Natural killer cell (primary cell): ENCODE measurements at regions not wholly inside any gene's neighbourhood (a gene's known extent, or its start where the extent isn't known, plus 50 kb on each side); places are given as distances from the start of the nearest gene placed in this dataset.

Experiments used
- ATAC-seq, 3 donors: fragments of 150-1000 bp in 2 of 3; fragments of 200-7000 bp in 1 of 3; cut with Tn5 transposase; 1 replicate in 1 of 3; 2 replicates in 2 of 3; pipeline ENCODE4 v1.10.0; 2021; ENCODE audit warnings: mild to moderate bottlenecking in 2 of 3, moderate library complexity in 2 of 3
- DNase-seq, 2 donors: peaks; one replicate each; pipeline versions ENCODE4 v3.0.0 to v3.0.0-alpha.2; 2013 to 2021; ENCODE audit warnings: mixed read lengths in 1 of 2
- H3K27ac ChIP-seq: one replicate; pipeline ENCODE4 v1.5.1; 2013; ENCODE audit warnings: mild to moderate bottlenecking, low read length
- H3K27me3 ChIP-seq: one replicate; pipeline ENCODE4 v1.6.1; 2013; ENCODE audit warnings: low read length; ENCODE audit not compliant: control insufficient read depth, insufficient read depth
- H3K36me3 ChIP-seq: one replicate; pipeline ENCODE4 v1.6.1; 2013; ENCODE audit warnings: low read length; ENCODE audit not compliant: control insufficient read depth, insufficient read depth
- H3K4me1 ChIP-seq: one replicate; pipeline ENCODE4 v1.6.1; 2013; ENCODE audit warnings: low read length; ENCODE audit not compliant: control insufficient read depth, insufficient read depth
- H3K4me3 ChIP-seq: one replicate; pipeline ENCODE4 v1.5.1; 2013; ENCODE audit warnings: low read length
- H3K9me3 ChIP-seq: one replicate; pipeline ENCODE4 v1.6.1; 2013; ENCODE audit warnings: low read length; ENCODE audit not compliant: control insufficient read depth, insufficient read depth
- H3K27ac Mint-ChIP-seq, 2 donors: one replicate each; pipeline ENCODE4 v1.8.0; 2022; ENCODE audit warnings: mild to moderate bottlenecking in 2 of 2, mixed read lengths in 2 of 2, moderate library complexity in 1 of 2
- H3K27me3 Mint-ChIP-seq, 2 donors: one replicate each; pipeline ENCODE4 v1.8.0; 2022; ENCODE audit warnings: low read depth in 2 of 2, mixed read lengths in 2 of 2
- H3K36me3 Mint-ChIP-seq: one replicate; pipeline ENCODE4 v1.8.0; 2022; ENCODE audit warnings: mixed read lengths
- H3K4me1 Mint-ChIP-seq, 2 donors: one replicate each; pipeline ENCODE4 v1.8.0; 2022; ENCODE audit warnings: mixed read lengths in 2 of 2
- H3K4me3 Mint-ChIP-seq: one replicate; pipeline ENCODE4 v1.8.0; 2022; ENCODE audit warnings: mild to moderate bottlenecking, moderate library complexity, mixed read lengths
- H3K9me3 Mint-ChIP-seq, 2 donors: one replicate each; pipeline ENCODE4 v1.8.0; 2022; ENCODE audit warnings: mixed read lengths in 2 of 2
- WGBS: methylation state at CpG from one replicate; pipeline ENCODE4 v1.1.7; 2013; ENCODE audit warnings: missing lambda C conversion rate; ENCODE audit not compliant: insufficient coverage; 5-methylcytosine and 5-hydroxymethylcytosine counted together
- intact Hi-C: fragments of 100-400 bp; cut with micrococcal nuclease; formaldehyde crosslinking; loops from one replicate; pipeline ENCODE4 v1.14.2; 2022
- TF ChIP-seq, protein P1 (sequence below): fragments of 200-600 bp; IDR thresholded peaks from one replicate; pipeline ENCODE4 v1.8.0; 2022; ENCODE audit warnings: antibody characterized with exemption

DNA sequence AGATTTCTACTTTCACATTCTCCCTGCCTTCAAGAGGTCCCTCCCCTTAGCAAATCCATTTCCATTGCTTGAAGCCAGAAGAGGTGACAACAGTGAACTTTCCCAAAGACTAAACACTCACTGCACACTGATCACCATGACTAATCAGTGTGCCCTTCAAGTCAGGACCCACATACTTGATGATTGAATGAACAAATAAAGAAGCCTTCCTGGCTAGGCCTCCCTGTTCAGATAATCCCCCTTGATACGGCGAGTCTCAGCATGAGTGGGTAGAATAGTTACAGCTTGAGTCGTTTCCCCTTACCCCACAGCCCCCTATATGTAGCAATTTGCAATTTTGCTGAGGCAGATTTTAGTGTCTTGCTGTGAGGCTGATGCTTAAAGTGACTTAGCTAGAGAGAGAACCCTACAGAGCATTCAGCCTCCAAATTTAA is 102.2 kb downstream of the UNC5CL start:
- H3K36me3 Mint-ChIP-seq, result no peaks in the 10 kb centered on the region
- H3K36me3 ChIP-seq, result no peaks in the 10 kb centered on the region
- H3K4me1 Mint-ChIP-seq, result no peaks in the 10 kb centered on the region
- H3K9me3 ChIP-seq, result no peaks in the 10 kb centered on the region
- 87% methylated on average over 3 of the region's 3 CpGs for whole genome bisulfite sequencing
- no peak overlapping the region for H3K27ac Mint-ChIP-seq
- H3K9me3 Mint-ChIP-seq, result no peaks in the 10 kb centered on the region
- no peak for ATAC-seq
- intact Hi-C loops, result no loop called here
- H3K27me3 ChIP-seq, result no peaks in the 10 kb centered on the region
- no peak overlapping the region for H3K4me3 ChIP-seq
- TF ChIP-seq, protein P1, sequence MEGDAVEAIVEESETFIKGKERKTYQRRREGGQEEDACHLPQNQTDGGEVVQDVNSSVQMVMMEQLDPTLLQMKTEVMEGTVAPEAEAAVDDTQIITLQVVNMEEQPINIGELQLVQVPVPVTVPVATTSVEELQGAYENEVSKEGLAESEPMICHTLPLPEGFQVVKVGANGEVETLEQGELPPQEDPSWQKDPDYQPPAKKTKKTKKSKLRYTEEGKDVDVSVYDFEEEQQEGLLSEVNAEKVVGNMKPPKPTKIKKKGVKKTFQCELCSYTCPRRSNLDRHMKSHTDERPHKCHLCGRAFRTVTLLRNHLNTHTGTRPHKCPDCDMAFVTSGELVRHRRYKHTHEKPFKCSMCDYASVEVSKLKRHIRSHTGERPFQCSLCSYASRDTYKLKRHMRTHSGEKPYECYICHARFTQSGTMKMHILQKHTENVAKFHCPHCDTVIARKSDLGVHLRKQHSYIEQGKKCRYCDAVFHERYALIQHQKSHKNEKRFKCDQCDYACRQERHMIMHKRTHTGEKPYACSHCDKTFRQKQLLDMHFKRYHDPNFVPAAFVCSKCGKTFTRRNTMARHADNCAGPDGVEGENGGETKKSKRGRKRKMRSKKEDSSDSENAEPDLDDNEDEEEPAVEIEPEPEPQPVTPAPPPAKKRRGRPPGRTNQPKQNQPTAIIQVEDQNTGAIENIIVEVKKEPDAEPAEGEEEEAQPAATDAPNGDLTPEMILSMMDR, result no peak
- no peak overlapping the region for H3K27ac ChIP-seq
- no peak for DNase-seq
- H3K27me3 Mint-ChIP-seq, result peaks cover 22 to 48% of the 10 kb centered on the region in 2 donors
- H3K4me3 Mint-ChIP-seq, result no peak overlapping the region
- no peaks in the 10 kb centered on the region for H3K4me1 ChIP-seq

DNA sequence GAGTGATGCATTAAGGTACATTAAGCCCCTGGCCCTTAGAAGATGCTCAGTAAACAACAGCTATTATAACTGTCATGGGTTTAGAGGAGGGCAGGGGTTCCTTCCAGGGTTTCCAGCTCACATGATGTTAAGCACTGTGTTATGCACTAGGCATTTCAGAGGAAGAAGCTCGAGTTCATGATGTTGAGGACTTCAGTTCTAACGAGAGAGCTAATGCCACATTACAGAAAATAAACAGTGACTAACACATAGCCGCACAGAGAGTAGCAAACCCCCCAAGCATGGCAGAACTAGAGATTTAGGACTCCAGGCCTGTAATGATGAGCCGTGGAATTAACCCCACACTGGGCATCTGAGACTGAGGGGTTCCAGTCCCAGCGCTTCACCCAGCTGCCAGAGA is 105.2 kb downstream of the UNC5CL start:
- Histone ChIP-seq H3K9me3 (no peaks in the 10 kb centered on the region), H3K27me3 (no peaks in the 10 kb centered on the region), H3K36me3 (no peaks in the 10 kb centered on the region), H3K4me3 (no peak overlapping the region), H3K4me1 (no peaks in the 10 kb centered on the region), H3K27ac (no peak overlapping the region)
- no peak for DNase-seq
- no peaks in the 10 kb centered on the region for H3K9me3 Mint-ChIP-seq
- 91% methylated on average over 5 of the region's 5 CpGs for WGBS
- no peak overlapping the region for H3K4me3 Mint-ChIP-seq
- intact Hi-C loops, result no loop called here
- H3K36me3 Mint-ChIP-seq, result no peaks in the 10 kb centered on the region
- no peak for ATAC-seq
- H3K27ac Mint-ChIP-seq, result no peak overlapping the region
- TF ChIP-seq, protein P1, result no peak
- H3K27me3 Mint-ChIP-seq, result peaks cover 15 to 33% of the 10 kb centered on the region in 2 donors
- no peaks in the 10 kb centered on the region for H3K4me1 Mint-ChIP-seq

DNA sequence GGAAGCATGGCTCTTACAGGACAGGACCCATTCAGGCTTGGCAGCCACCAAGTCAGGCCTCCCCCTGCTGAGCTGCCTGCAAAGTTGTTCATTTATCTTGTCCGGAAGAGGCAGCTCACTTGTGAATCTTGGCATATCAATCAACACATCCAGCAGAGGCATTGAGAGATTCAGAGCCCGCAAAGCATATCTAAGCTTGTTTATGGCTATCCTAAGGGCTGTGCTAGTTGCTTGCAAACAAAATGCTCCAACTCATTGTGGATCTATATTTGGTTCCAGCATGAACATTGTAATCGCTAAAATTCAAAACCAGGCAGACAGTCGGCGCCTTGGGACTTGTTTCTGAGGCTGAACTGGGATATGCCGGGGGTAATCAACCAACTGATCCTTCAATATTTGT is 106.1 kb downstream of the UNC5CL start:
- Histone ChIP-seq H3K27ac (no peak overlapping the region), H3K9me3 (no peaks in the 10 kb centered on the region), H3K4me1 (no peaks in the 10 kb centered on the region), H3K36me3 (no peaks in the 10 kb centered on the region), H3K4me3 (no peak overlapping the region), H3K27me3 (no peaks in the 10 kb centered on the region)
- DNase-seq (no peak), ATAC-seq (no peak)
- Mint-ChIP-seq H3K27ac (no peak overlapping the region), H3K36me3 (no peaks in the 10 kb centered on the region), H3K4me1 (no peaks in the 10 kb centered on the region), H3K4me3 (no peak overlapping the region), H3K9me3 (no peaks in the 10 kb centered on the region), H3K27me3 (peaks cover 15 to 33% of the 10 kb centered on the region in 2 donors)
- TF ChIP-seq, protein P1, result no peak
- intact Hi-C loops, result no loop called here
- 93% methylated on average over 6 of the region's 6 CpGs for WGBS

DNA sequence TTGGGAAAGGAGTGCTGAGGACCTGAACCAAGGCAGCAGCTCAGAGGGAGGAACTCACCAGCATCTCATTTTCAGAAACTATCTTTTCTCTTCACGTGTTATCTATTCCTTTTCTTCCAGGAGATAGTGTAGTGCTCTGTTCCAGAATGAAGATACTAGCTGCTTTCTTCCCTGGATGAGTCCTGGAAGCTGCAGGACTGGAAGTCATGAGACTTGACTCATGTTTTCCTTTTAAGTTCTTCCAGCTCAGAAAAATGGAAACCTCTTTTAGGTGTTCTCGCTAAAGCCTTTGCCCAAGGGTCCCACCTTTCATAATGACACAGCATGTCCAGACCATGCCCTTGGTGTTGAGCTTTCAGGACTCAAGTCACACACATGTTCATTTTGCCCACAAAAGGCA is 106.7 kb downstream of the UNC5CL start:
- 88% methylated on average over 1 of the region's 2 CpGs for WGBS
- DNase-seq, result no peak
- H3K36me3 ChIP-seq, result no peaks in the 10 kb centered on the region
- H3K27ac ChIP-seq, result no peak overlapping the region
- no peaks in the 10 kb centered on the region for H3K27me3 ChIP-seq
- no peaks in the 10 kb centered on the region for H3K4me1 ChIP-seq
- H3K9me3 ChIP-seq, result no peaks in the 10 kb centered on the region
- H3K4me3 ChIP-seq, result no peak overlapping the region
- intact Hi-C loops, result no loop called here
- Mint-ChIP-seq H3K4me1 (no peaks in the 10 kb centered on the region), H3K9me3 (no peaks in the 10 kb centered on the region), H3K27ac (no peak overlapping the region), H3K27me3 (peaks cover 15 to 33% of the 10 kb centered on the region in 2 donors), H3K4me3 (no peak overlapping the region), H3K36me3 (no peaks in the 10 kb centered on the region)
- ATAC-seq, result no peak
- TF ChIP-seq, protein P1, result no peak
